Natural killer cell (primary cell): ENCODE measurements at regions not wholly inside any gene's neighbourhood (a gene's known extent, or its start where the extent isn't known, plus 50 kb on each side); places are given as distances from the start of the nearest gene placed in this dataset.

ENCODE experiments used
- ATAC-seq, 3 donors: fragments of 150-1000 bp in 2 of 3; fragments of 200-7000 bp in 1 of 3; cut with Tn5 transposase; 1 replicate in 1 of 3; 2 replicates in 2 of 3; pipeline ENCODE4 v1.10.0; 2021; ENCODE audit warnings: mild to moderate bottlenecking in 2 of 3, moderate library complexity in 2 of 3
- DNase-seq, 2 donors: peaks; one replicate each; pipeline versions ENCODE4 v3.0.0 to v3.0.0-alpha.2; 2013 to 2021; ENCODE audit warnings: mixed read lengths in 1 of 2
- H3K27ac ChIP-seq: one replicate; pipeline ENCODE4 v1.5.1; 2013; ENCODE audit warnings: mild to moderate bottlenecking, low read length
- H3K27me3 ChIP-seq: one replicate; pipeline ENCODE4 v1.6.1; 2013; ENCODE audit warnings: low read length; ENCODE audit not compliant: control insufficient read depth, insufficient read depth
- H3K36me3 ChIP-seq: one replicate; pipeline ENCODE4 v1.6.1; 2013; ENCODE audit warnings: low read length; ENCODE audit not compliant: control insufficient read depth, insufficient read depth
- H3K4me1 ChIP-seq: one replicate; pipeline ENCODE4 v1.6.1; 2013; ENCODE audit warnings: low read length; ENCODE audit not compliant: control insufficient read depth, insufficient read depth
- H3K4me3 ChIP-seq: one replicate; pipeline ENCODE4 v1.5.1; 2013; ENCODE audit warnings: low read length
- H3K9me3 ChIP-seq: one replicate; pipeline ENCODE4 v1.6.1; 2013; ENCODE audit warnings: low read length; ENCODE audit not compliant: control insufficient read depth, insufficient read depth
- H3K27ac Mint-ChIP-seq, 2 donors: one replicate each; pipeline ENCODE4 v1.8.0; 2022; ENCODE audit warnings: mild to moderate bottlenecking in 2 of 2, mixed read lengths in 2 of 2, moderate library complexity in 1 of 2
- H3K27me3 Mint-ChIP-seq, 2 donors: one replicate each; pipeline ENCODE4 v1.8.0; 2022; ENCODE audit warnings: low read depth in 2 of 2, mixed read lengths in 2 of 2
- H3K36me3 Mint-ChIP-seq: one replicate; pipeline ENCODE4 v1.8.0; 2022; ENCODE audit warnings: mixed read lengths
- H3K4me1 Mint-ChIP-seq, 2 donors: one replicate each; pipeline ENCODE4 v1.8.0; 2022; ENCODE audit warnings: mixed read lengths in 2 of 2
- H3K4me3 Mint-ChIP-seq: one replicate; pipeline ENCODE4 v1.8.0; 2022; ENCODE audit warnings: mild to moderate bottlenecking, moderate library complexity, mixed read lengths
- H3K9me3 Mint-ChIP-seq, 2 donors: one replicate each; pipeline ENCODE4 v1.8.0; 2022; ENCODE audit warnings: mixed read lengths in 2 of 2
- CTCF ChIP-seq: fragments of 200-600 bp; IDR thresholded peaks from one replicate; pipeline ENCODE4 v1.8.0; 2022; ENCODE audit warnings: antibody characterized with exemption
- WGBS: methylation state at CpG from one replicate; pipeline ENCODE4 v1.1.7; 2013; ENCODE audit warnings: missing lambda C conversion rate; ENCODE audit not compliant: insufficient coverage; 5-methylcytosine and 5-hydroxymethylcytosine counted together
- intact Hi-C: fragments of 100-400 bp; cut with micrococcal nuclease; formaldehyde crosslinking; loops from one replicate; pipeline ENCODE4 v1.14.2; 2022

- H3K27ac Mint-ChIP-seq: no peak overlapping the region
- no peaks in the 10 kb centered on the region for H3K4me1 Mint-ChIP-seq
- peaks cover 9 to 11% of the 10 kb centered on the region in 2 donors for H3K27me3 Mint-ChIP-seq
- no peaks in the 10 kb centered on the region for H3K36me3 Mint-ChIP-seq
- WGBS: 80% methylated on average over 16 of the region's 16 CpGs
- no peak overlapping the region for H3K27ac ChIP-seq
- no peak for TF ChIP-seq CTCF
- DNase-seq: no peak
- no peak overlapping the region for H3K4me3 ChIP-seq
- peak in 1 of 3 donors; percentile 8 for ATAC-seq
- H3K4me3 Mint-ChIP-seq: no peak overlapping the region
- intact Hi-C loops: no loop called here
- peaks cover 2 to 4% of the 10 kb centered on the region in 2 donors for H3K9me3 Mint-ChIP-seq
- no peaks in the 10 kb centered on the region for H3K9me3 ChIP-seq
- no peaks in the 10 kb centered on the region for H3K27me3 ChIP-seq
- H3K4me1 ChIP-seq: no peaks in the 10 kb centered on the region
- no peaks in the 10 kb centered on the region for H3K36me3 ChIP-seq
Measured at GRCh38 chr1:5658340-5659316, 333.6 kb downstream of the NPHP4 start.

- H3K27ac Mint-ChIP-seq: no peak overlapping the region
- Histone ChIP-seq H3K4me3 (no peak overlapping the region), H3K36me3 (no peaks in the 10 kb centered on the region), H3K9me3 (no peaks in the 10 kb centered on the region), H3K27me3 (peaks cover 6% of the 10 kb centered on the region), H3K4me1 (no peaks in the 10 kb centered on the region), H3K27ac (no peak overlapping the region)
- H3K36me3 Mint-ChIP-seq: no peaks in the 10 kb centered on the region
- peaks cover 17% of the 10 kb centered on the region in 2 donors for H3K27me3 Mint-ChIP-seq
- no peak for TF ChIP-seq CTCF
- H3K9me3 Mint-ChIP-seq: peaks cover 2 to 4% of the 10 kb centered on the region in 2 donors
- DNase-seq (no peak), ATAC-seq (no peak)
- H3K4me1 Mint-ChIP-seq: no peaks in the 10 kb centered on the region
- no peak overlapping the region for H3K4me3 Mint-ChIP-seq
- intact Hi-C loops: no loop called here
- 15% methylated on average over 18 of the region's 18 CpGs for WGBS
Measured at GRCh38 chr1:5651964-5652821, 340.0 kb downstream of the NPHP4 start.

DNA sequence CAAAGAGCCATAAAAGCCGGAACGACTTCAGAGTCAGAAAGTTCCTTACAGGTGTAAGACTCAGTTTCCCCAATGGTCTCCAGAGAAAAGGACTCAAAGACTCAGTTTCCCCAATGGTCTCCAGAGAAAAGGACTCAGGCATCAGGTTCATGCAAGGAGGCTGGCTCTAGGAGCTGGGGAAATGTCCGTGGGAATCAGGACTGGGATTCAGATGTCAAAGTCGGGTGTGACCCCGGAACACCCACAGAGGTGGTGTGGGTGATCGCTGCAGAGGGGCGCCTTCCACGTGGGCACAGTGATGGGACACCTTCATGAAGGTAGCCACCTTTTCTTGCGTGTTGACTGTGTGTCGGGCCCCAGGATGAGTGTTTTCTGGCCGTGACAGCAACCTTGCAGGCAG lies 340.8 kb downstream of the NPHP4 start:
- Mint-ChIP-seq H3K9me3 (peaks cover 2 to 4% of the 10 kb centered on the region in 2 donors), H3K4me3 (no peak overlapping the region), H3K27ac (no peak overlapping the region), H3K4me1 (no peaks in the 10 kb centered on the region), H3K27me3 (peaks cover 15 to 18% of the 10 kb centered on the region in 2 donors), H3K36me3 (no peaks in the 10 kb centered on the region)
- H3K9me3 ChIP-seq: no peaks in the 10 kb centered on the region
- H3K4me1 ChIP-seq: no peaks in the 10 kb centered on the region
- 89% methylated on average over 11 of the region's 11 CpGs for WGBS
- peaks cover 6% of the 10 kb centered on the region for H3K27me3 ChIP-seq
- no peak overlapping the region for H3K4me3 ChIP-seq
- no peaks in the 10 kb centered on the region for H3K36me3 ChIP-seq
- H3K27ac ChIP-seq: no peak overlapping the region
- intact Hi-C loops: no loop called here
- ATAC-seq: no peak
- DNase-seq: no peak
- no peak for TF ChIP-seq CTCF
